Loucy (cell line): ENCODE measurements at regions not wholly inside any gene's neighbourhood (a gene's known extent, or its start where the extent isn't known, plus 50 kb on each side); places are given as distances from the start of the nearest gene placed in this dataset.
A peak's percentile ranks its signal among the peaks of the same experiment; 100 is the strongest.

ENCODE experiments used
- H2AFZ ChIP-seq: fragments of 200-600 bp; sonication (generic); 2 replicates; pipeline ENCODE4 v1.6.0; 2016; ENCODE audit warnings: antibody characterized with exemption, mild to moderate bottlenecking, low read length, moderate library complexity
- H3F3A ChIP-seq: fragments of 200-600 bp; 2 replicates; pipeline ENCODE4 v1.6.0; 2016; ENCODE audit warnings: antibody characterized with exemption, low read depth, mild to moderate bottlenecking
- H3K27me3 ChIP-seq: fragments of 200-600 bp; sonication (generic); 2 replicates; pipeline ENCODE4 v1.6.1; 2014; ENCODE audit warnings: low read length, mild to moderate bottlenecking; ENCODE audit not compliant: insufficient read depth, poor library complexity, severe bottlenecking
- H3K36me3 ChIP-seq: fragments of 200-600 bp; sonication (generic); 2 replicates; pipeline ENCODE4 v1.6.1; 2016; ENCODE audit warnings: low read length; ENCODE audit not compliant: insufficient read depth
- H3K4me1 ChIP-seq: fragments of 200-600 bp; sonication (generic); 2 replicates; pipeline ENCODE4 v1.5.1; 2014; ENCODE audit warnings: low read length, mild to moderate bottlenecking; ENCODE audit not compliant: insufficient read depth, poor library complexity, severe bottlenecking
- H3K4me2 ChIP-seq: fragments of 200-600 bp; sonication (generic); 2 replicates; pipeline ENCODE4 v1.6.0; 2014; ENCODE audit warnings: antibody characterized with exemption, low read length, low read depth, mild to moderate bottlenecking; ENCODE audit not compliant: poor library complexity, severe bottlenecking
- H3K4me3 ChIP-seq: fragments of 200-600 bp; sonication (generic); 2 replicates; pipeline ENCODE4 v1.5.1; 2014; ENCODE audit warnings: low read length, mild to moderate bottlenecking, mixed read lengths; ENCODE audit not compliant: poor library complexity, severe bottlenecking
- H3K79me2 ChIP-seq: fragments of 200-600 bp; sonication (generic); 2 replicates; pipeline ENCODE4 v1.6.1; 2014; ENCODE audit warnings: low read length; ENCODE audit not compliant: insufficient read depth
- H3K9ac ChIP-seq: fragments of 200-600 bp; sonication (generic); 2 replicates; pipeline ENCODE4 v1.6.0; 2014; ENCODE audit warnings: mild to moderate bottlenecking, low read depth, low read length, moderate library complexity; ENCODE audit not compliant: poor library complexity, severe bottlenecking
- H3K9me2 ChIP-seq: fragments of 200-600 bp; sonication (generic); replicated peaks from 2 replicates; pipeline ENCODE4 v1.6.1; 2016; ENCODE audit warnings: low read depth, low read length, mixed read lengths
- H3K9me3 ChIP-seq: fragments of 200-600 bp; sonication (generic); 2 replicates; pipeline ENCODE4 v1.6.1; 2014; ENCODE audit warnings: mild to moderate bottlenecking, antibody characterized with exemption, low read length, low read depth; ENCODE audit not compliant: insufficient read depth
- H4K20me1 ChIP-seq: fragments of 200-600 bp; sonication (generic); 2 replicates; pipeline ENCODE4 v1.6.0; 2014; ENCODE audit warnings: antibody characterized with exemption, low read length, mild to moderate bottlenecking; ENCODE audit not compliant: insufficient read depth, poor library complexity, severe bottlenecking
- EZH2phosphoT487 ChIP-seq: fragments of 200-600 bp; IDR thresholded peaks from 2 replicates; pipeline ENCODE4 v1.6.1; 2018; ENCODE audit warnings: antibody characterized with exemption, mild to moderate bottlenecking, moderate library complexity, borderline replicate concordance
- TF ChIP-seq, protein P1 (sequence below): fragments of 200-600 bp; sonication (generic); conservative IDR thresholded peaks from 2 replicates; pipeline ENCODE4 v1.5.1; 2014; ENCODE audit warnings: mild to moderate bottlenecking, antibody characterized with exemption, low read length

DNA sequence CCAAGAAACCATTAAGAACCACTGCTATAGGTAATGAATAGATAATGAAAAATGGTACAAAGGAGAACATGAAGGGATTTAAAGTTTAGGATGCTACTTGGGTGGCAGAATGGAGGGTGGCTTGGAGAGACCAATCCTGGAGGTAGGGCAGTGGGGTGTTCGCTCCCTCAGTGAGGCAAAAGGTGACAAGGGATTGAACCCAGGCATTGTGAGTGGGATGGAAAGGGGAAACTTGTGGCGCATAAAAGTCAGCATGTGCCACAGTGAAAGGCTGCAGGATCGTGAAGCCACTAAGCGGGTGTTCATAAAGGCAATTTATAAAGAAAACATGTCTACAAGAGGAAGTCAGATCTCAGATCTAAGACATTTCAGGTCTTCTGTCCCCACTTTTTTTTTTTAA lies 76.7 kb upstream of the SLC38A2 start:
- H3K4me1 ChIP-seq: peaks cover 45% of the 10 kb centered on the region
- no peak overlapping the region for H2AFZ ChIP-seq
- no peaks in the 10 kb centered on the region for H3K9me3 ChIP-seq
- no peaks in the 10 kb centered on the region for H3F3A ChIP-seq
- no peaks in the 10 kb centered on the region for H3K9me2 ChIP-seq
- H3K36me3 ChIP-seq: no peaks in the 10 kb centered on the region
- no peak overlapping the region for H3K4me3 ChIP-seq
- H3K9ac ChIP-seq: no peak overlapping the region
- no peak overlapping the region for H3K4me2 ChIP-seq
- TF ChIP-seq EZH2phosphoT487: no peak
- TF ChIP-seq, protein P1, sequence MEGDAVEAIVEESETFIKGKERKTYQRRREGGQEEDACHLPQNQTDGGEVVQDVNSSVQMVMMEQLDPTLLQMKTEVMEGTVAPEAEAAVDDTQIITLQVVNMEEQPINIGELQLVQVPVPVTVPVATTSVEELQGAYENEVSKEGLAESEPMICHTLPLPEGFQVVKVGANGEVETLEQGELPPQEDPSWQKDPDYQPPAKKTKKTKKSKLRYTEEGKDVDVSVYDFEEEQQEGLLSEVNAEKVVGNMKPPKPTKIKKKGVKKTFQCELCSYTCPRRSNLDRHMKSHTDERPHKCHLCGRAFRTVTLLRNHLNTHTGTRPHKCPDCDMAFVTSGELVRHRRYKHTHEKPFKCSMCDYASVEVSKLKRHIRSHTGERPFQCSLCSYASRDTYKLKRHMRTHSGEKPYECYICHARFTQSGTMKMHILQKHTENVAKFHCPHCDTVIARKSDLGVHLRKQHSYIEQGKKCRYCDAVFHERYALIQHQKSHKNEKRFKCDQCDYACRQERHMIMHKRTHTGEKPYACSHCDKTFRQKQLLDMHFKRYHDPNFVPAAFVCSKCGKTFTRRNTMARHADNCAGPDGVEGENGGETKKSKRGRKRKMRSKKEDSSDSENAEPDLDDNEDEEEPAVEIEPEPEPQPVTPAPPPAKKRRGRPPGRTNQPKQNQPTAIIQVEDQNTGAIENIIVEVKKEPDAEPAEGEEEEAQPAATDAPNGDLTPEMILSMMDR: no peak
- no peaks in the 10 kb centered on the region for H3K27me3 ChIP-seq
- no peaks in the 10 kb centered on the region for H3K79me2 ChIP-seq
- no peaks in the 10 kb centered on the region for H4K20me1 ChIP-seq

DNA sequence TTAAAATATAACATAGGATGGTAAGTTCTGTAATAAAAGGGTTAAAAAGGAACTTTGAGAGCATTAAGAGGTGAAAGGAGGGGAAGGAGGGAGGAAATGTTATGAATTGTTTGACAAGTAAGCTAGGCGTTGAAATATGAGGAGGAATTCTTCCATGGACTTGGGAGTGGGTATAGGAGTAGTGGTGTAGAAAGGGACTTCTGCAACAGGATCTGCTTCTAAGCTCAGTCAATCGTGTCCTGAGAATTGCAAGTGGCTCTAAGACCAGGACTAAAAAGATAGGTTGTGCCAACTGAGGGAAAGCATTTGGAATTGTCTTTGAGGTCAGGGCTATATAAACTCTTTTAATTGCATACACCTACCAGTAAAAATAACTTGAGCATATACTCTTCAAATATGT lies 74.1 kb upstream of the SLC38A2 start:
- H3K9me3 ChIP-seq: no peaks in the 10 kb centered on the region
- H4K20me1 ChIP-seq: no peaks in the 10 kb centered on the region
- H3K27me3 ChIP-seq: no peaks in the 10 kb centered on the region
- H3K79me2 ChIP-seq: no peaks in the 10 kb centered on the region
- H2AFZ ChIP-seq: no peak overlapping the region
- no peak overlapping the region for H3K4me3 ChIP-seq
- H3K36me3 ChIP-seq: no peaks in the 10 kb centered on the region
- peaks cover 39% of the 10 kb centered on the region for H3K4me1 ChIP-seq
- H3K4me2 ChIP-seq: no peak overlapping the region
- no peaks in the 10 kb centered on the region for H3K9me2 ChIP-seq
- no peaks in the 10 kb centered on the region for H3F3A ChIP-seq
- H3K9ac ChIP-seq: no peak overlapping the region
- TF ChIP-seq EZH2phosphoT487: no peak
- TF ChIP-seq, protein P1: no peak

DNA sequence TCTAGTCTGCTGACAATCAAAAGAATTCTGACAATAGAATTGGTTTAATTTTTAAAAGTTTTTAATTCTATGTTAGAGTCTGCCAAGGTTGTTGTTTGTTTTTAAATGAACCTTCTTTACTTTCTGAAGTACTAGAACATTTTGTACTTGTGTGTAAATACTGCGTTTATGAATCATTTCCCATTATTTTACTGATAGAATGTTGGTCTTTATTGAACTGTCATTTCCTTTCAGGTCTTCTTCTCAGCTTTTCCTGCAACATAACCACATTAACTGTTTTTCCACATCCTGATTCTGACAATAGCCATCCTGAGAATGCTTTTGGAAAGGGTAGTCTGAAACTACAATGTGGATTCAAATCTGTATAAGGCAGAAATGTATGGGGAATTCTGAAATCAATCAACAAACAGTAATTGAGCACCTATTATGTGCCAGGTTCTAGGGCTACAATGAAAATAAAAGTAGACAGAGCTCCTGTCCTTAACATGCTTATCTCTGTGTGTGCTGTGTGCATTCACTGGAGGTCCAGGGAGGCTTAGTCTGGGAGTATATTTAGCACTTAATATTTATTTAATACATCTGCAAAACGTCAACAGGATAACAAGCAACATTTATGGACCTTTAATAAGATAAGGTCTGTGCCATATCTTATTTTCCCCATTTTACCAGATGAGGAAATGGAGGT lies 73.1 kb upstream of the SLC38A2 start:
- TF ChIP-seq, protein P1: no peak
- TF ChIP-seq EZH2phosphoT487: no peak
- H2AFZ ChIP-seq: no peak overlapping the region
- H3K9me2 ChIP-seq: no peaks in the 10 kb centered on the region
- no peak overlapping the region for H3K4me3 ChIP-seq
- H3K9me3 ChIP-seq: no peaks in the 10 kb centered on the region
- H3K36me3 ChIP-seq: no peaks in the 10 kb centered on the region
- no peaks in the 10 kb centered on the region for H4K20me1 ChIP-seq
- H3K27me3 ChIP-seq: no peaks in the 10 kb centered on the region
- H3K4me2 ChIP-seq: peak overlapping the region; percentile 19
- H3K79me2 ChIP-seq: no peaks in the 10 kb centered on the region
- no peaks in the 10 kb centered on the region for H3F3A ChIP-seq
- peak overlapping the region; percentile 0 for H3K9ac ChIP-seq
- peaks cover 38% of the 10 kb centered on the region for H3K4me1 ChIP-seq
